Activated T-cell treated with anti-CD3 and anti-CD28 coated beads for 48 hours (primary cell): ENCODE measurements at regions not wholly inside any gene's neighbourhood (a gene's known extent, or its start where the extent isn't known, plus 50 kb on each side); places are given as distances from the start of the nearest gene placed in this dataset.

Experiments
- DNase-seq: peaks from one replicate; pipeline ENCODE4 v3.0.0-alpha.2; 2020; ENCODE audit warnings: low read depth

GRCh38 chr5:110112348-110112747, 422.6 kb downstream of the MAN2A1 start:
- DNase-seq: no peak

DNA sequence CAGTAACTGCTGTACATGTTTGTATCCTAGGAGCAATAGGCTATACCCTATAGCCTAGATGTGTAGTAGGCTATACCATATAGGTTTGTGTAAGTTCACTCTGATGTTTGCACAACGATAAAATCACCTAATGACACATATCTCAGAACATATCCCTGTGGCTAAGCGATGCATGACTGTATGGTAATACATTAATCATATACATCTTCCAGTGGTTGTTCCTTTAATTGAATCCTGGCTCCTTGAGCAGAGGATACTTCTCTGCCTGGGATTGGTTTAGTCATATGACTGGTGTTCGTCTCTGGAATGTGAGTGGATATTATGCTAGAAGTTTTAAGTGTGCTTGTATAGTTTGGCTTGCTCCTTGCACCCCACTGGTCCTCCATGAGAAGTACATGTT, 425.8 kb downstream of the MAN2A1 start:
- no peak for DNase-seq

DNA sequence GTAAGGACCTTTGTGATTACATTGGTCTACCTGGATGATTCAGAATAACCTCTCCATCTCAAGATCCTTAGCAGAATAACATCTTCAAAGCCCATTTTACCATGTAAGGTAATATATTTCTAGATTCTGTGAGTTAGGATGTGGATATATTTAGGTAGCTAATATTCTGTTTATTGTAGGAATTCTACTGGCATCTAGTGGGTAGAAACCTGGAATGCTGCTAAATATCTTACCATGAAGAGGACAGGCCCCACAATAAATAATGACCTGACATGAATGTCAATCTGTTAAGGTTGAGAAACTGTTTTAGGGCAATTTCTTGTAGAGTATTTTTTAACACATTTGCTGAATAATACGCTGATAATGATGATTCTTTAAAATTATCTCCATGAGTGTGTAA, 426.8 kb downstream of the MAN2A1 start:
- no peak for DNase-seq

DNA sequence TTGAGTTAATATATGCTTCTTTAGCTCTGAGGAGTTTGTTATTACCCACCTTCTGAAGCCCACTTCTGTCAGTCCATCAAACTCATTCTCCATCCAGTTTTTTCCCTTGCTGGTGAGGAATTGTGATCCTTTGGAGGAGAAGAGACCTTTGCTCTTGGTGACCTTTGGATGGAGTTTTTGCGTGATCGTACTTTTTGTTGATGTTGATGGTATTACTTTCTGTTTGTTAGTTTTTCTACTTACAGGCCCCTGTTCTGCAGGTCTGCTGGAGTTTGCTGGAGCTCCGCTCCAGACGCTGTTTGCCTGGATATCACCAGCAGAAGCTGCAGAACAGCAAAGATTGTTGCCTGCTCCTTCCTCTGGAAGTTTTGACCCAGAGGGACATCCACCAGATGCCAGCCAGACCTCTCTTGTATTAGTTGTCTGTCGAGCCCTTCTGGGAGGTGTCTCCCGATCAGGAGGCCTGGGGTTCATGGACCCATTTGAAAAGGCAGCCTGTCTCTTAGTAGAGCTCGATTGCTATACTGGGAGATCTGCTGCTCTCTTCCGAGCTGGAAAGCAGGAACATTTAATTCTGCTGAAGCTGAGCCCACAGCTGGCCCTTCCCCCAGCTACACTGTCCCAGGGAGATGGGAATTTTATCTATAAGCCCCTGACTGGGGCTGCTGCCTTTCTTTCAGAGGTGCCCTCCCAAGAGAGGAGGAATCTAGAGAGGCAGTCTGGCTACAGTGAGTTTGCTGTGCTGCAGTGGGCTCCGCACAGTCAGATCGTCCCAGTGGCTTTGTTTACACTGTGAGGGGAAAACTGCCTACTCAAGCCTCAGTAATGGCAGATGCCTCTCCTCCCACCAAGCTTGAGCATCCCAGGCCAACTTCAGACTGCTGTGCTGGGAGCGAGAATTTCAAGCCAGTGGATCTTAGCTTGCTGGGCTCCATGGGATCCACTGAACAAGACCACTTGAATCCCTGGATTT, 445.5 kb downstream of the MAN2A1 start:
- no peak for DNase-seq

GRCh38 chr5:110150199-110150598, 460.5 kb downstream of the MAN2A1 start:
- no peak for DNase-seq

- DNase-seq: no peak
These were observed 469.5 kb downstream of the MAN2A1 start for GRCh38 chr5:110159202-110159601.

DNA sequence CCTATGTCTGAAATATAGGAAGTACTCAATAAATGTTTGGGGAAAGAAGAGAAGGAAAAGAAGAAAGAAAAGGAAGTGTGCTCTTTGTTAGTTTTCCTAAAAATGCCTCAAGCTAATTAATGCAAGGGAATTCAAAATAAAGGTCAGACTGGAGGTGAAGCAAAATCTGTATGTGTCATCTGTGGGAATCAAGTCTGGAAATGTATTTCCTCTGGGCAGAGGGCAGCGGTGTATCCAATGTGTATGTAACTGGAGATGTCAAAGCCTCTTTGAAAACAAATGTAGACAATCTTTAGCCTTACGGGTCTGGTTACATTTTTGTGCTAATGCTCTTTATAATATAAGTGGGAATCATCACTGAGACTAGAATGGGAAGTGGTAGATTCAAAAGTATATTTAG, 471.4 kb downstream of the MAN2A1 start:
- no peak for DNase-seq

DNA sequence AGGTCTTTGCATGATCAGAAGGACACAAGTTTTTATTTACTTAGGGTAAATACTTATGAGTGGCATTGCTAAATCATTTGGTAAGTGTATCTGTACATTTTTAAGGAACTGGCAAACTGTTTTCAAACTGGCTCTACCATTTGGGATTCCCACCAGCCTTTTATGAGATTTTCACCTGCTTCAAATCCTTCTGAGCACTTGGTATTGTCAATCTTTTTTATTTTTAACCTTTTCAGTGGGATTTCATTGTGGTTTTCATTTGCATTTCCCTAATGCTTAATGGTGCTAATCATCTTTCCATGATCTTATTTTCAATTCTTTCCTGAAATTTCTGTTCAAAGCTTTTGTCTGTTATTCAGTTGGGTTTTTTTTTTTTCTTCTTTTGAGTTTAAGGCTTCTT, 475.6 kb downstream of the MAN2A1 start:
- DNase-seq: no peak

DNA sequence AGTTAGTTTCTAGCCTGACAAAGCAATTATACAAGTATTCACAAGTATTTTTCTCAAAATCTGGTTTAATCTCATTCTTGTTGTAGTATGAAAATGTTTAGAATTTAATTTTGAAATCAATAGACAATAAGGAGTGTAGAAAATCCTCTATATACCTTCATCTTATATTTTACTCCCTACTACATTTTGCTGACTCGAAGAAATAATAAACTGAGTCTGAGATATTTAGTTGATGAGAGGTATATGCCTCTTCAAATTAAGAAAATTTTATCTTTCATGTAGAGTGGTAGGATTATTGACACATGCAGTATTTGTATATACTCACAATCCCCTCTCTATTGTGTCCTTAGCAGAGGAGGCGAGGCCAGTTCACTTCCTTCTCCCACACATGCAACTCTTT, 477.7 kb downstream of the MAN2A1 start:
- DNase-seq: no peak

GRCh38 chr5:110169461-110169860, 479.7 kb downstream of the MAN2A1 start:
- no peak for DNase-seq

- no peak for DNase-seq
These were observed 488.0 kb downstream of the MAN2A1 start for GRCh38 chr5:110177729-110178128.

- DNase-seq: no peak
These were observed 489.6 kb downstream of the MAN2A1 start for GRCh38 chr5:110179321-110179720.

- DNase-seq: no peak
These were observed 504.5 kb downstream of the MAN2A1 start for GRCh38 chr5:110194191-110194590.

DNA sequence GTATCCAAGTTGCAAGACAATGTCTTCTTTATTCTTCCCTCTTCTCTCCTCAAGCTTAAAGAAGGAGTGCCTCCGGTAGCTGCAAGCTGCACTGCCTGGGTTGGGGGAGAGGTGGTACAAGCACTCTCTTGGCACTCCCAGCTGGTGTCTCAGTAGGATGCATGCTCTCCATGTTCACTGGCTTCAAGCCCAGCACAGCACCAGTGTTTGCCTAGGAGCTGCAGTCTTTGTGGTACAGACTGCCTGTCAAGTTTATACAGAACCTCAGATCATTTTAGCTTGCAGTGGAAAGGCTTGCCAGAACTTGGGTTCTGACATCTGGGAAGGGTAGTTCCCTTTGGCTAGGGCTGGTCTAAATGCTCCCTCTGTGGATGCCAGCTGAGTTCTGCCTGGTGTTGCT, 505.6 kb downstream of the MAN2A1 start:
- no peak for DNase-seq

- DNase-seq: no peak
These were observed 512.1 kb downstream of the MAN2A1 start for GRCh38 chr5:110201791-110202190.

- DNase-seq: no peak
These were observed 513.9 kb downstream of the MAN2A1 start for GRCh38 chr5:110203661-110204060.

DNA sequence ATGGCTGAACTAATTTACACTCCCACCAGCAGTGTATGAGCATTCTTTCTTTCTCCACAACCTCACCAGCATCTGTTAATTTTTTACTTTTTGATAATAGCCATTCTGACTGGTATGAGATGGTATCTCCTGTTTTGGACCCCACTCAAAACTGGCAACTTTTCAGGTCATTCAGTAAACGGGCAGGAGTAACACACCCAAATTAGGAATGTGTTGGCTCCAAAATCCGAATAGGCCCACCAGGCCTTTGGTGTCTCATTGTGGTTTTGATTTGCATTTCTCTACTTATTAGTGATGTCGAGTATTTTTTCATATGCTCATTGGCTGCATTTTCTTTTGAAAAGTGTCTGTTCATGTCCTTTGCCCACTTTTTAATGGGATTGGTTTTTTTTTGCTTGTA, 517.1 kb downstream of the TMEM232 start:
- DNase-seq: no peak

DNA sequence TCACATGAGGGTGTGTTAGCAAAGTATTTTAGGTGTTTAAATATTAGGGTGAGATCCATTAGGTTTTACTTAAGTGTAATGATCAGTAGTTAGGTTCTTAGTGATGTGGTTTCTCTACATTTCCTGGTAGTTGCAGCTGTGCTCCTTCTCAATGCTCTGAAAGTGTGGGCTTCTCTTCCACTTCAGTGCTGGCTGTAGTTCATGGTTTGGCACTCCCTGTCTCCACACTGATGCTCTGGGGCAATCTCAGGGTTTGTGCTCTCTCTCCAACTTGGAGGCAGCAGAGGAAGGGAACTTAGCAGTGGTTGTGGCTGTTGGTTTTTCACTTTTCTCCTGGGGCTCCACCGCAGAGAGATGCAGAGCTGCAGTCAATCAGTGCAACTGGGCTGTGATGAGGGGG, 507.5 kb downstream of the TMEM232 start:
- DNase-seq: no peak

DNA sequence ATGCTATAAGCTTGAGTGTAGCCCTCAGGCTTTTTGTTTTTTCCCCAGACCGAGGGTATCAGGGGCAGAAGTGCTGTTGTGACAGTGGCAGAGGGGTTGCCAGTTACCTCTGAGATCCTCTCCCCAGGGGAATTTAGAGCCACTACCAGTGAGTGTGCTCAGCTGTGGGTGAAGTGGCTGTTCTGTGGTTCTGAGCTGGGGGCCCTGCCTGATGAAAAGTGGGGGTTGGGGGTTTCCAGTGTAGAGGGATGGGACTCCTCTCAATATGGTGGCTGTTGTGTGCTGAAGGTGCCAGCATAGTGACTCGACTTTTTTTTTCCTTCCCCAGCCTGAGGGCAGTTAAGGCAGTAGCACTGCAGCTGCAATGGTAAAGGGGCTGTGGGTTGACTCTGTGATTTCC, 506.7 kb downstream of the TMEM232 start:
- DNase-seq: no peak

GRCh38 chr5:110221036-110221435, 505.4 kb downstream of the TMEM232 start:
- no peak for DNase-seq

DNA sequence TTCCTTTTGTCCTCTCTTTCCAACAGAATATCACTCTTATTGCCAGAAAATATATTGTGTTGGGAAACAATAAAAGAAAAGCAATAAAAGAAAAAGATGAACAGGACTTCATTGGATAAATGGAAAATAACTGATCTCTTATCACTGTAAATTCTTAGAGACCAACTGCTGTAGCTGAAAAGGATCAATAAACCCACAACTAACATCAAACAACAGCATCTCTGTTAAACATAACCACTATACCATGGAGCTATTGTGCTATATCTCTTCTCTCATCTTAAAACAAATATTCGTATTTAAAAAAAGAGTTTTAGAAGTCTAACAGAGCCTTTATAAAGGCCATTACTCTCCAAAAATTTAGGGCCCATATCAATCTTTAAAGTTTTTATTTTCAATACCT, 502.4 kb downstream of the TMEM232 start:
- DNase-seq: no peak

DNA sequence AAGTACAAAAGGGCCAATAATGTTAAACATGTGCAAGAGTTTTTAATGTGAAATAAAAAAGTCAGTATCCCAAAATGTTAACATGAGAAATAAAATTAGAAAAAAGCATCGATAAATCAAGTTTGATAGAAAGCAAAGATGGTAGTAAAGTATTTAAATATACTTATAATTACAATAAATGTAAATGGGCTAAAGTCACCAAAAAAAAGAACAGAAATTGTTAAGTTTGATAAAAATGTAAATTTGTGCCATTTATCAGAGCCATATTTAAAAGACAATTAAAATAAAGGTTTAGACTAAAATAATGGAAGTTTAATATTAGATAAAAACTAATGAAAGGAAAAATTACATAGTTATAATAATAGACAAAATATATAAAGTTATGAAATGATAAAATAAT, 500.5 kb downstream of the TMEM232 start:
- DNase-seq: no peak

DNA sequence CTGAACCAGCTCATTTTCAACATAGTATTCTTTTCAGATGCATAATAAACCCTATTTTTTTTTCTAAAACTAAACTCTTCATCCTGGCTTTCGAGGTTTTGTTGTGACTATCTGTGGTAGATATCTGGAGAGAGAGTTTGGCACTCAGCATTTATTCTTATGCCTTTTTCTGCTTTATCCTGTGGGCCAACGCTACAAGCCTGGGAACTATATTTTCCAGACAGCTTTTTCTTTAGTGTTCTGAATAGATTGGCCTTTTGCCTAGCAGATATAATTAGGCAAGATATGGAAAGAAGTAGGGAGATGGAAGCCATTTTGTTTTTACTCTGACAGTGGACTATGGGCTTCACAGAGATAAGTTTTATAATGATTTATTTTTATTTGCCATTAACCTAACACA, 486.7 kb downstream of the TMEM232 start:
- DNase-seq: no peak

DNA sequence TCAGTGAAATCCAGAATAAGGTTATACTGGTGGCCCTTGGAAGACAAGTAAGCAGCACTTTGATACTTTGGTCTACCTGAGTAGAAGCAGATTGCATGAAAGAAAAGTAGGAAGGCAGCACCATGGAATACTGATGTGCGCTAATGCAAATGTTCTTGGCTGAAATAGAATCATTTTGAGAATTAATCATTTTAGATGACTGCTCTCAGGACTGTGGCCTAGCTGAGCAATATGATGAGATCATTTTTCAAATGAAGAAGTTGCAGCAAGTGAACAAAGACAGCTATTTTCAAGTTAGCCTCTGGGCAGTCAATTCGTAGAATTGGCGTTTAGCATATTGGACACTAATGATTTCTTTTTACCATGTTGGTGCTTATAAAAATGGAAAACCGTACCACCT, 483.5 kb downstream of the TMEM232 start:
- DNase-seq: no peak
